Erythroblast (primary cell): ENCODE measurements at regions not wholly inside any gene's neighbourhood (a gene's known extent, or its start where the extent isn't known, plus 50 kb on each side); places are given as distances from the start of the nearest gene placed in this dataset.

ENCODE experiments used
- GATA1 ChIP-seq: IDR thresholded peaks from 2 replicates; pipeline ENCODE4 v1.6.1; 2011; ENCODE audit warnings: low read depth, mild to moderate bottlenecking, control low read depth, low read length, moderate library complexity
- POLR2A ChIP-seq: IDR thresholded peaks from 2 replicates; pipeline ENCODE4 v1.6.1; 2011; ENCODE audit warnings: mild to moderate bottlenecking, low read length

DNA sequence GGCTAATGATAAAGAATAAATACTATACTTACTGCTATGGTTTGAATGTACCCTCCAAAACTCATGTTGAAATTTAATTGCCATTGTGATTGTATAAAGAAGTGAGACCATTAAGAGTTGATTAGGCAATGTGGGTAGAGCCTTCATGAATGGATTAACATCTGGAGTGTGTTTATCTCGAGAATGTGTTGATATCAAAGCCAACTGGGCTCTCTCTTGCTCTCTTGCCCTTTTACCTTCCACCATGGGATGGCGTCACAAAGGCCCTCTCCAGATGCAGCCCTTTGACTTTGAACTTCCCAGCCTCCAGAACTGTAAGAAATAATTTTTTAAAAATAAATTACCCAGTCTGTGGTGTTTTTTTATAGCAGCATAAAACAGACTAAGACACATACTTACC lies 50.1 kb upstream of the GHITM start:
- TF ChIP-seq POLR2A = no peak
- TF ChIP-seq GATA1 = no peak
